HG03432 (cell line): ENCODE measurements at regions not wholly inside any gene's neighbourhood (a gene's known extent, or its start where the extent isn't known, plus 50 kb on each side); places are given as distances from the start of the nearest gene placed in this dataset.
"Not testable (repeated sequence)": the region's sequence is repeated elsewhere in the genome, so short reads cannot be mapped to it uniquely, and the experiment has no call there.

Experiments used
- ATAC-seq: cut with Tn5 transposase; IDR thresholded peaks from one replicate; pipeline ENCODE4 v1.9.1; 2021; ENCODE audit warnings: mild to moderate bottlenecking, moderate library complexity; ENCODE audit not compliant: unreplicated experiment

DNA sequence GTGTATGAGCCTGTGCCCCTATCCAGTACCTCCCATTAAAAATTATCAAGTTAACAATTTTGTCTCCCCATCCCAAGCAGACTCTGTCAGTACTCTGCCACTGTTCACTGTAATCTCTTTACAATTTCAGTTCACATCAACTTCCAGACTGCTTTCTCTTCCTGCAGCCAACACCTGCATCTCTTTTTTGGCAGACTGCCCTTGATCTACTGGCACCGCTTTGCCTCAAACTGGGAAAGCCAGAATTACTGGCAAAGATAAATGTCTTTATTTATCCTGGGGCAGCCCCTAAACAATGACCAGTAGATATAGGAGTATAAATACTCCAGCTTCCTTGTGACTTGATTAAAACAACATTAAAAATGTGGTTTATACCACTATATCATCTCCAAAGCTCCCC is 494.1 kb downstream of the ZNF385D start:
- no peak for ATAC-seq

- ATAC-seq, result no peak
These were observed 512.3 kb downstream of the ZNF385D start for GRCh38 chr3:21238661-21239060.

GRCh38 chr3:21237638-21238037 is 513.4 kb downstream of the ZNF385D start:
- no peak for ATAC-seq

GRCh38 chr3:21235491-21235890 is 515.5 kb downstream of the ZNF385D start:
- ATAC-seq, result no peak

- ATAC-seq, result no peak
These were observed 516.1 kb downstream of the ZNF385D start for GRCh38 chr3:21234933-21235332.

- ATAC-seq, result no peak
These were observed 521.4 kb downstream of the ZNF385D start for GRCh38 chr3:21229426-21230135.

DNA sequence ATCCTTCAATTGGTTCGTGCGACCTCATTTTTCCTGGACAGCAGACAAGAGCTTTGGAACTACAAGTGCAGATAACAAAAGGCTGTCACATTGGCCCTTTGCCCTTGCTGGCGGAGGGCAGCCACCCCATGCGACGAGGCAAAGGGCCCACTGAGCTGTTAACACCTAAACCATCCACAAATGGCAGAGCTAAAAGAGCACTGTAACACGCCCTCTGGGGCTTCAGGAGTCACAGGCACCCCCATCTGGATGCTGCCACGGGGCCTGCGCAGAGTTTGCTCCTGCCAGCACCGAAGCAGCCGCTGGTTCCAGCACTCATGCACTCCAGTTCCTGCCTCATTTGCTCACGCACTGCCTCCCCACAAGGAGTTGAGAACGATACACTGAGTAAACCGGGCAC is 524.9 kb downstream of the ZNF385D start:
- ATAC-seq, result no peak

DNA sequence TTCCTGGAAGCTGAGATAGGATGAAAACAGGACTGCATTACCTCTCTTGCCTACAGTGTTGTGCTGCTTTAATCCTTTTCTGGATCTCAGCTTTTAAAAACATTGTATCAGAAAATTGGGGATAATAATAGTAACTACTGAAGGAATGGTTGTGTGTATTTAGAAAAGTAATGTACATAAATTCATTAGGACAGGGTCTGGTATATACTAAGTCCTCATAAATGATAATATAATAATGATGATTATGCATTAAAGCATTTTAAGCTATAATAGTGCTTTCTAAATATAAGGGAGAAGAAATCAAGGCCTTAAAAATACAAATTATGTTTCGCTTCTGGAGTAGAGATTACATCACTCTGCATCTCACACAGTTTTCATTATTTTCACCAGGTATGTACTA is 530.1 kb downstream of the ZNF385D start:
- no peak for ATAC-seq

- no peak for ATAC-seq
These were observed 534.4 kb downstream of the ZNF385D start for GRCh38 chr3:21216598-21216997.

- not testable (repeated sequence) for ATAC-seq
These were observed 546.9 kb downstream of the ZNF385D start for GRCh38 chr3:21204122-21204521.

DNA sequence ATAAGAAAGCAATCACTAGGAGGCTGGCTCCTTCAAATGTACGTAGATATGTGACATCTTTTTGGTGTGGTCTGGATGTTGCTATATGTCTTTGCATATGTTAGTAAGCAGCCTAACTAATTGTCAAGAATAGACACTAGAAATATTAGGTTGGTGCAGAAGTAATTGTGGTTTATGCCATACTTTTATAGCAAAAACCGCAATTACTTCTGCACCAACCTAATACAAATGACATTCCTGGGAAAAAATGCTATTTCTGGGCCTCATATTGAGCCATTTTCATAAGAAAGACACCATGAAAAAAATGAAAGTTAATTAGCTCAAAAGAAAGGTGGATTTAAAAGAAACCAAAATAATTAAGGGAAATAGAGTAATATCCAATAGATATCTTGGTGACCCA is 555.8 kb downstream of the ZNF385D start:
- no peak for ATAC-seq

DNA sequence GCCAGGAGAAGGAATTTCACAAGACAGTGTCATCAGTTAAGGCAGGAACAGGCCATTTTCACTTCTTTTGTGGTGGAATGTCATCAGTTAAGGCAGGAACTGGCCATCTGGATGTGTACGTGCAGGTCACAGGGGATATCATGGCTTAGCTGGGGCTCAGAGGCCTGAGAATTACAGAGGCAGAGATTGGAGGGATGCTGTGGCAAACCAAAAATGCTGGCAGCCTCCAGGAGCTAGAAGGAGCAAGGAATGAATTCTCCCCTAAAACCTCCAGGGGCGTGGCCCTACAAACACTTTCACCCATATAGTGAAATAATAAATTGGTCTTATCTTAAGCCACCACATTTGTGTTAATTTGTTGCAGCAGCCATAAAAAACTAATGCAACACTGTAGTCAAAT is 557.0 kb downstream of the ZNF385D start:
- ATAC-seq, result not testable (repeated sequence)

DNA sequence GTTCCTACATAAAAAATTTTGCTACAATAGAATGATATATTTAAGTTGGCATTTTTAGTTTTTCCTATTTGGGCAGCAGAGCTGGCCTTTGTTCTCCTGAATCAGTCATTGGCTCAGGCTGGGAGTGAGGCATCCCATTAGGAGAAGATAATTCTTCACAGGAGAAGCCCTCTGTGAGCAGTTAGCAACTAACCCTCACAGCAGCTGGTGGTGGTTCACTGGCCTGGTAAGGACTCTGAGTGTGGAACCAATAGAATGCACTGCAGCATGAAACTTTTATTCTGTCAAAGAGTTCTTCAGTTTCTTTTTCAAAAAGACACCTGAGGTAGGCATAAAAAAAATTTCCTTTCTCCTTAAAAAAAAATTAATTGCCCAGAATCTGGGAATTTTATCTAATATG is 562.6 kb downstream of the ZNF385D start:
- ATAC-seq, result no peak

GRCh38 chr3:21185816-21186314 is 565.1 kb downstream of the ZNF385D start:
- no peak for ATAC-seq

- ATAC-seq, result no peak
These were observed 576.5 kb downstream of the ZNF385D start for GRCh38 chr3:21174461-21174860.

- peak; percentile 78 for ATAC-seq
These were observed 580.0 kb downstream of the ZNF385D start for GRCh38 chr3:21170964-21171363.

- no peak for ATAC-seq
These were observed 581.1 kb downstream of the ZNF385D start for GRCh38 chr3:21169948-21170347.

GRCh38 chr3:21168471-21168870 is 582.5 kb downstream of the ZNF385D start:
- ATAC-seq, result no peak

GRCh38 chr3:21163956-21164355 is 587.1 kb downstream of the ZNF385D start:
- no peak for ATAC-seq

DNA sequence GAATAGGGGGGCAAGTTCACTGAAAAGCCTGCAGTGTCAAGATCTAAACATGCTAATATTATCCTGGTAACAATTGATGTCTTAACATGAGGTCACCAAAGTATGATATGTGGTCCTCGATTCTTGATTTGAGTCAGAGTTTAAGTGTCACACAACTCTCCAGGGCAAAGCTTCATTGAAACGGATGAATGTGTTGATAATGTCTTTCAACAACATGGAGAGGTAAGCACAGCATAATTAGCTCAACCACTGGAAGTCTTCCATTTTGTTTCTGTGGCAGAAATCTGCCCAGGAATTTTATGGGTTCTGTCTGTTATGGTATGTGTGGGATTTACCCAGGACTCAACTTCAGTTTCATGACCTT is 591.5 kb downstream of the ZNF385D start:
- no peak for ATAC-seq

GRCh38 chr3:21158861-21159542 is 592.0 kb downstream of the ZNF385D start:
- no peak for ATAC-seq

DNA sequence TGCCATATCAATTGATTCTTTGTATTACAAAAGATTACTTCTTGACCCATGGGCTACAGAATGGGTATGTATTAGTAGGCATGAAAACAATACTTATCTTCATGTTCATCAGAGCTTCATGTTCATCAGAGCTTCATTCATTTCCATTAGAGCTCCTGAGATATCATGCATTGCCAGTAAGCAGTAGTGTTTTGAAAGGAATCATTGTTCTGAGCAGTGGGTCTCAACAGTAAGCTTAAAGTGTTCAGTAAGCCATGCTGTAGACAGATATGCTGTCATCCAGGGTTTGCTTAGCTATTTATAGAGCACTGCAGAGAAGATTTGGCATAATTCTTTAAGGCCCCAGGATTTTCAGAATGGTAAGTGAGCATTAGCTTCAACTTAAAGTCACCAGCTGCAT is 596.1 kb downstream of the ZNF385D start:
- no peak for ATAC-seq
